Nephron progenitor cell (in vitro differentiated cells): ENCODE measurements at regions not wholly inside any gene's neighbourhood (a gene's known extent, or its start where the extent isn't known, plus 50 kb on each side); places are given as distances from the start of the nearest gene placed in this dataset.
A peak's percentile ranks its signal among the peaks of the same experiment; 100 is the strongest.

Experiments
- DNase-seq: peaks from one replicate; pipeline ENCODE4 v3.0.0; 2021
- H3K27ac Mint-ChIP-seq: 2 replicates; pipeline ENCODE4 v1.8.0; 2021; ENCODE audit warnings: mild to moderate bottlenecking, moderate library complexity, mixed read lengths
- H3K27me3 Mint-ChIP-seq: 2 replicates; pipeline ENCODE4 v1.8.0; 2021; ENCODE audit warnings: mild to moderate bottlenecking, low read depth, mixed read lengths; ENCODE audit not compliant: poor library complexity
- H3K36me3 Mint-ChIP-seq: 2 replicates; pipeline ENCODE4 v1.8.0; 2021; ENCODE audit warnings: low read depth, mixed read lengths
- H3K4me1 Mint-ChIP-seq: 2 replicates; pipeline ENCODE4 v1.8.0; 2021; ENCODE audit warnings: mixed read lengths
- H3K4me3 Mint-ChIP-seq: 2 replicates; pipeline ENCODE4 v1.8.0; 2021; ENCODE audit warnings: mild to moderate bottlenecking, moderate library complexity, mixed read lengths
- H3K9me3 Mint-ChIP-seq: 2 replicates; pipeline ENCODE4 v1.8.0; 2021; ENCODE audit warnings: mild to moderate bottlenecking, moderate library complexity, mixed read lengths
- TF ChIP-seq, protein P1 (sequence below): fragments of 200-600 bp; sonication (generic); IDR thresholded peaks from 2 replicates; pipeline ENCODE4 v1.5.0; 2021; ENCODE audit warnings: antibody characterized with exemption

GRCh38 chr6:126419901-126420300 lies 80.0 kb downstream of the CENPW start:
- no peaks in the 10 kb centered on the region for H3K4me1 Mint-ChIP-seq
- peaks cover 21% of the 10 kb centered on the region for H3K36me3 Mint-ChIP-seq
- no peak overlapping the region for H3K27ac Mint-ChIP-seq
- TF ChIP-seq, protein P1, sequence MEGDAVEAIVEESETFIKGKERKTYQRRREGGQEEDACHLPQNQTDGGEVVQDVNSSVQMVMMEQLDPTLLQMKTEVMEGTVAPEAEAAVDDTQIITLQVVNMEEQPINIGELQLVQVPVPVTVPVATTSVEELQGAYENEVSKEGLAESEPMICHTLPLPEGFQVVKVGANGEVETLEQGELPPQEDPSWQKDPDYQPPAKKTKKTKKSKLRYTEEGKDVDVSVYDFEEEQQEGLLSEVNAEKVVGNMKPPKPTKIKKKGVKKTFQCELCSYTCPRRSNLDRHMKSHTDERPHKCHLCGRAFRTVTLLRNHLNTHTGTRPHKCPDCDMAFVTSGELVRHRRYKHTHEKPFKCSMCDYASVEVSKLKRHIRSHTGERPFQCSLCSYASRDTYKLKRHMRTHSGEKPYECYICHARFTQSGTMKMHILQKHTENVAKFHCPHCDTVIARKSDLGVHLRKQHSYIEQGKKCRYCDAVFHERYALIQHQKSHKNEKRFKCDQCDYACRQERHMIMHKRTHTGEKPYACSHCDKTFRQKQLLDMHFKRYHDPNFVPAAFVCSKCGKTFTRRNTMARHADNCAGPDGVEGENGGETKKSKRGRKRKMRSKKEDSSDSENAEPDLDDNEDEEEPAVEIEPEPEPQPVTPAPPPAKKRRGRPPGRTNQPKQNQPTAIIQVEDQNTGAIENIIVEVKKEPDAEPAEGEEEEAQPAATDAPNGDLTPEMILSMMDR = no peak
- no peak overlapping the region for H3K4me3 Mint-ChIP-seq
- no peaks in the 10 kb centered on the region for H3K27me3 Mint-ChIP-seq
- H3K9me3 Mint-ChIP-seq = peaks cover 28% of the 10 kb centered on the region
- DNase-seq = no peak

- Mint-ChIP-seq H3K4me1 (no peaks in the 10 kb centered on the region), H3K36me3 (peaks cover 2% of the 10 kb centered on the region), H3K27ac (no peak overlapping the region), H3K4me3 (no peak overlapping the region), H3K9me3 (peaks cover 2% of the 10 kb centered on the region), H3K27me3 (no peaks in the 10 kb centered on the region)
- no peak for DNase-seq
- TF ChIP-seq, protein P1 = no peak
These were observed 83.0 kb downstream of the CENPW start for GRCh38 chr6:126422912-126423311.

DNA sequence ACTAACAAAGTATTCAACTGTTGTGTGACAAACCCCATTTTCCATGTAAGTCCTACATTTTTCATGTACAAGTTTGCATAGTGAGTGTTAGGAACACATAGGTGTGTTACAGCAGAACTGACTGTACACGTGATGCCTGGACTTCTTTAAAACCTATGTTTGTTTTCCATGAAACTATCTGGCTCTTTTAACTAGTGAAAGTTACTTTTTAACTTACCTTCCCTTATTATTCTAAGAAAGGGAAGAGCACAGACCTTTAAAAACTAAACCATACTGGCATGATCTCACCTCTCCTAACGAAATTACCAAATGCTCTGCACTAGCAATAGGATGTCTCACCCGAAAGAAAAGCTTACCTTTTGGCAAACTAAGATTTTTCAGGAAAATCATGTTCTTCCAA lies 87.8 kb downstream of the CENPW start:
- H3K27me3 Mint-ChIP-seq = no peaks in the 10 kb centered on the region
- DNase-seq = no peak
- TF ChIP-seq, protein P1 = no peak
- H3K27ac Mint-ChIP-seq = no peak overlapping the region
- H3K4me3 Mint-ChIP-seq = no peak overlapping the region
- peaks cover 5% of the 10 kb centered on the region for H3K4me1 Mint-ChIP-seq
- H3K9me3 Mint-ChIP-seq = peaks cover 6% of the 10 kb centered on the region
- no peaks in the 10 kb centered on the region for H3K36me3 Mint-ChIP-seq

GRCh38 chr6:126429866-126430265 lies 90.0 kb downstream of the CENPW start:
- H3K4me3 Mint-ChIP-seq = no peak overlapping the region
- TF ChIP-seq, protein P1 = no peak

GRCh38 chr6:126432564-126432963 lies 92.6 kb downstream of the CENPW start:
- TF ChIP-seq, protein P1 = no peak
- DNase-seq = no peak
- Mint-ChIP-seq H3K4me3 (no peak overlapping the region), H3K36me3 (no peaks in the 10 kb centered on the region), H3K27ac (no peak overlapping the region), H3K4me1 (peaks cover 5% of the 10 kb centered on the region), H3K9me3 (peaks cover 6% of the 10 kb centered on the region), H3K27me3 (no peaks in the 10 kb centered on the region)

More at GRCh38 chr6:126429866-126430265, 90.0 kb downstream of the CENPW start:
- Mint-ChIP-seq H3K36me3 (no peaks in the 10 kb centered on the region), H3K9me3 (peaks cover 6% of the 10 kb centered on the region), H3K4me1 (peaks cover 5% of the 10 kb centered on the region), H3K27me3 (no peaks in the 10 kb centered on the region), H3K27ac (peak overlapping the region; percentile 28)
- no peak for DNase-seq

- Mint-ChIP-seq H3K36me3 (no peaks in the 10 kb centered on the region), H3K9me3 (peaks cover 6% of the 10 kb centered on the region), H3K27ac (no peak overlapping the region), H3K4me3 (no peak overlapping the region), H3K27me3 (no peaks in the 10 kb centered on the region), H3K4me1 (peaks cover 5% of the 10 kb centered on the region)
- TF ChIP-seq, protein P1 = no peak
- DNase-seq = no peak
These were observed 94.0 kb downstream of the CENPW start for GRCh38 chr6:126433927-126434326.
